ENCODE measurements at regions not wholly inside any gene's neighbourhood (a gene's known extent, or its start where the extent isn't known, plus 50 kb on each side); places are given as distances from the start of the nearest gene placed in this dataset.

GRCh38 chr13:79711631-79712030 lies 230.7 kb downstream of the NDFIP2 start:
- H3K4me3 ChIP-seq (ENCODE audit: low read depth, low read length), result no peak overlapping the region
- FAIRE-seq (no peak), DNase-seq (ENCODE audit: low read depth) (no peak)
- no peak for TF ChIP-seq CTCF (IDR thresholded peaks at IDR 0.05; ENCODE audit: insufficient read depth, low read length, severe bottlenecking)
- H3K27me3 ChIP-seq (ENCODE audit: control insufficient read depth, insufficient read depth, low read length), result no peaks in the 10 kb centered on the region
- no peaks in the 10 kb centered on the region for H3K36me3 ChIP-seq (ENCODE audit: control insufficient read depth, insufficient read depth, low read length)

GRCh38 chr13:79710376-79710775 lies 229.4 kb downstream of the NDFIP2 start:
- H3K36me3 ChIP-seq (ENCODE audit: control insufficient read depth, insufficient read depth, low read length), result no peaks in the 10 kb centered on the region
- DNase-seq (ENCODE audit: low read depth), result peak; percentile 32
- no peak for FAIRE-seq
- TF ChIP-seq CTCF (IDR thresholded peaks at IDR 0.05; ENCODE audit: insufficient read depth, low read length, severe bottlenecking), result no peak
- no peak overlapping the region for H3K4me3 ChIP-seq (ENCODE audit: low read depth, low read length)
- H3K27me3 ChIP-seq (ENCODE audit: control insufficient read depth, insufficient read depth, low read length), result no peaks in the 10 kb centered on the region

GRCh38 chr13:79709471-79709870 lies 228.5 kb downstream of the NDFIP2 start:
- Histone ChIP-seq H3K27me3 (ENCODE audit: control insufficient read depth, insufficient read depth, low read length) (no peaks in the 10 kb centered on the region), H3K36me3 (ENCODE audit: control insufficient read depth, insufficient read depth, low read length) (no peaks in the 10 kb centered on the region), H3K4me3 (ENCODE audit: low read depth, low read length) (no peak overlapping the region)
- FAIRE-seq (no peak), DNase-seq (ENCODE audit: low read depth) (no peak)
- no peak for TF ChIP-seq CTCF (IDR thresholded peaks at IDR 0.05; ENCODE audit: insufficient read depth, low read length, severe bottlenecking)

GRCh38 chr13:79703772-79704171 lies 222.8 kb downstream of the NDFIP2 start:
- DNase-seq (ENCODE audit: low read depth) (no peak), FAIRE-seq (no peak)
- Histone ChIP-seq H3K27me3 (ENCODE audit: control insufficient read depth, insufficient read depth, low read length) (no peaks in the 10 kb centered on the region), H3K4me3 (ENCODE audit: low read depth, low read length) (no peak overlapping the region), H3K36me3 (ENCODE audit: control insufficient read depth, insufficient read depth, low read length) (no peaks in the 10 kb centered on the region)
- no peak for TF ChIP-seq CTCF (IDR thresholded peaks at IDR 0.05; ENCODE audit: insufficient read depth, low read length, severe bottlenecking)

- H3K27me3 ChIP-seq (ENCODE audit: control insufficient read depth, insufficient read depth, low read length), result no peaks in the 10 kb centered on the region
- no peak for FAIRE-seq
- peak; percentile 33 for DNase-seq (ENCODE audit: low read depth)
- H3K4me3 ChIP-seq (ENCODE audit: low read depth, low read length), result no peak overlapping the region
- no peak for TF ChIP-seq CTCF (IDR thresholded peaks at IDR 0.05; ENCODE audit: insufficient read depth, low read length, severe bottlenecking)
- no peaks in the 10 kb centered on the region for H3K36me3 ChIP-seq (ENCODE audit: control insufficient read depth, insufficient read depth, low read length)
Measured at GRCh38 chr13:79695754-79696153, 214.8 kb downstream of the NDFIP2 start.

- Histone ChIP-seq H3K27me3 (ENCODE audit: control insufficient read depth, insufficient read depth, low read length) (no peaks in the 10 kb centered on the region), H3K4me3 (ENCODE audit: low read depth, low read length) (no peak overlapping the region), H3K36me3 (ENCODE audit: control insufficient read depth, insufficient read depth, low read length) (no peaks in the 10 kb centered on the region)
- no peak for FAIRE-seq
- no peak for DNase-seq (ENCODE audit: low read depth)
- no peak for TF ChIP-seq CTCF (IDR thresholded peaks at IDR 0.05; ENCODE audit: insufficient read depth, low read length, severe bottlenecking)
Measured at GRCh38 chr13:79692846-79693245, 211.9 kb downstream of the NDFIP2 start.

Data from bronchial epithelial cell (primary cell).